Suppressor macrophage treated with lipopolysaccharide for 4 hours (primary cell): ENCODE measurements at regions not wholly inside any gene's neighbourhood (a gene's known extent, or its start where the extent isn't known, plus 50 kb on each side); places are given as distances from the start of the nearest gene placed in this dataset.

ENCODE experiments used
- DNase-seq: peaks from one replicate; pipeline ENCODE4 v3.0.0-alpha.2; 2020

GRCh38 chr15:25557926-25558325, 119.1 kb upstream of the UBE3A start:
- no peak for DNase-seq

DNA sequence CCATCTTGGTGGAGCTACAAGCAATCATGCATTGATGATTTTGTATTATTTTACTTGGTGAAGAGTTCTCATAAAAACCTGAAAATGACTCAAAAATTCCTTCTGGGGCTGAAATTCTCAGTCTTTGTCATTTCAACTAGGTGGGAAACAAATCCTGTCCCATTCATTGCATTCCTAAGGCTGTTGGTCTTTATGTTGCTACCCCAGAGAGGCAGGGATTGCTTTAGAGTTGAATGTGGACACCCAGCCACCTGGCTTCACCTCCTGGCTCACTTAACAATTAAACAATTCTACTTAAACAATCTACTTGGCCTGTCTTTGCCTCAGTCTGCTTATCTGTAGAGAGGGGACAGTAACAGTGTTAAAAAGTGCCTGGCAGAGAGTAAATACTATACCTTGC, 117.3 kb upstream of the UBE3A start:
- no peak for DNase-seq

- no peak for DNase-seq
Observed at GRCh38 chr15:25554640-25555039, 115.8 kb upstream of the UBE3A start.

DNA sequence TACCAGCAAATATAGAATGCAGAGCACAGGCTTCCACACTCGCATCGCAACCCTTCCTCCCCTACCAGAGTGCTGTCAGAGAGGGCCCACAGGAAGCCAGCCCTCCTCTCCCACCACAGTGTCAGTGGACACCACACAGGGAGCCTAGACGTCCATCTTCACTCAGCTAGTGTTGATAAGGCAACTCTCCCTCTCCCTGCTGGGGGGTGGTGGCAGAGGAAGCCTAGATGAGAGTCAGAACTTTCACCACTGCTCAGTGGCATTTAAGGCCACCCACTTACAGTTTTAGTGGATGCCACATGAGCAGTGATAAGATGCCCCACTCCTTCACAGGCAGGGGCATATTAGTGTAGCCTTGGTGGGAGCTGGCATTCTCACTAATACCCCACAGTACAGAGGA, 109.8 kb upstream of the UBE3A start:
- DNase-seq = no peak

DNA sequence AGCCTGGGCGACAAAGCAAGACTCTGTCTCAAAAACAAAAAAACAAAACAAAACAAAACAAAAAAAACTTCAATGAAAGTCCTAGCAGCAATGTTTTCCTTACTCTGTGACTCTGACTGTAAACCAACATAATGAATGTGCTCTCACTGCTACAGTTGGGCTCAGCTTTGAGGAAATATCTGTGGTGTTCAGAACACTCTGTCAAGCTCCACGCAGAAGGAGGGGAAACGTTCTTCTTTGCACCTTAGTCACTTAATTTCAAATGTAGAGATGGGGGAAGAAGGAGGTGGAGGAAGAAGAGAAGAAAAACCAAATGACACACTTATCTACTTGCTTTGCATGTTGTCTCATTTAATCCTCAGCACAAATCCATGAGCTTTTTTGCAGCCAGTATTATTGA, 107.1 kb upstream of the UBE3A start:
- no peak for DNase-seq

DNA sequence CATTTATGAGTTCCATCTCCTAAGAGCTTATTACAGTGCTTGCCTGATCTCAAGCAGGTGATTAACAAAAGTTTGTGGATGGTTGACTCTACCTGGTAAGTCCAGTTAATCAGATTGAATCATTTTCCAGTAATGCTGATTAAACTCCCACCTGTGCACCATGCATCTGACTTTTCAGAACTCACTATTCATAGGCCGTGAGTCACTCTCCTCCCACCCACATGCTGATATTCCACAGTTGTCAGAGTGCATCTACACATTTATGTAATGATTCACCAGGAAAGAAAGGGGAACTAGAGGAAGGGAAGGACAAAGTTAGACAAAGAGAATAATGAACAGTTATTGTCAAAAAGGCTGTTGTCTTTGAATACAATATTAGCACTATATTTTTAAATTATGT, 106.2 kb upstream of the UBE3A start:
- DNase-seq = peak; percentile 20

DNA sequence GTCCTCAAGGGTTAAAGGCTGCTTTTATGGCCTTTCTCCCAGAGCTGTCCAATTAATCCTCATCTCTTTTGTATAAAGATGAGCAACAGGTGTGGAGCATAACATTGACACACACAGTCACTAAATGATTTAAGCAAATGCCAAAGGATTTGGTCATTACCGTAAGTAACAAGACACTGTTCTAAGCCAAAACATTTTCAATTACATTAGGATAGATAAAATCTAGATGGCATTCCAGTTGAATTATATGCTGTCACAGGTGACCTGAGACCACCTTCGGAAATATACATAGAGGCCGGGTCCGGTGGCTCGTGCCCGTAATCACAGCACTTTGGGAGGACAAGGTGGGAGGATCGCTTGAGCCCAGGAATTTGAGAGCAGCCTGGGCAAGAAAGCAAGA, 105.3 kb upstream of the UBE3A start:
- no peak for DNase-seq

DNA sequence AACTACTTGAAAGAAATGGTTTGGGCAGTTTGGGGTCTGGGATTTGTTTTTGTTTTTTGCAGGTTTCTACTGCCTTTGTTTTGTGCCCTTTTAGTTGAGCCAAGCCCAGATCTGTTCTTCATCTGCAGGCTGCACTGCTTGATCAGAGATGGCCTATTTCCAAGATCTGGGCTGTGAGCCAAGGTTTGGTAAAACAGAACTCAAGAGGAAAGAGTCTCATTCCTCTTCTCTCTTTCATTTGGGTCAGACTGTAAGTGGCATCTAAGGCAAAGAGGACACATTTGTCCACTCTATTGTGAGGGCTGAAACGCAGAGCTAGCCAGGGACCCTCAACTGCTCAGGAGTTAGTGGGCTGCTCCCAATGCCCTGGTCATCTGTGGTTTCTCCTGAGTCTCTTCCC, 104.4 kb upstream of the UBE3A start:
- DNase-seq = no peak

DNA sequence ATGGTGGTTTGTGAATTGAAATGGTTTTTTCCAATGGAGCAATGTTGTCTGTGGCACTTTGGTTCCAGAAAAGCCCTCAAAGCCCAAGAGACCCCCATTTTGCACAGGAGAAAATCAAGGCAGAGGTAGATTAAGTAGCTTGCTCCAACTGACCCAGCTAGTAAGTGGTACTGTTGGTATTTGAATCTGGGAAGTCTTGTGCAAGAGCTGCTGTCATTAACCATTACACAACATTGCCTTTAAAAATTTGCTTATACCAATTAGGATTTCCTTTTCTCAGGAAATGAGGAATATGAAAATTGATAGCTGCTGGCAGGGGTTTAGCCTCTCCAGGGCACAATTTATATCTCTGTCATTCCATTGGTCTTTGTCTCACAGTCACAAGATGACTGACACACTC, 102.4 kb upstream of the UBE3A start:
- DNase-seq = no peak

DNA sequence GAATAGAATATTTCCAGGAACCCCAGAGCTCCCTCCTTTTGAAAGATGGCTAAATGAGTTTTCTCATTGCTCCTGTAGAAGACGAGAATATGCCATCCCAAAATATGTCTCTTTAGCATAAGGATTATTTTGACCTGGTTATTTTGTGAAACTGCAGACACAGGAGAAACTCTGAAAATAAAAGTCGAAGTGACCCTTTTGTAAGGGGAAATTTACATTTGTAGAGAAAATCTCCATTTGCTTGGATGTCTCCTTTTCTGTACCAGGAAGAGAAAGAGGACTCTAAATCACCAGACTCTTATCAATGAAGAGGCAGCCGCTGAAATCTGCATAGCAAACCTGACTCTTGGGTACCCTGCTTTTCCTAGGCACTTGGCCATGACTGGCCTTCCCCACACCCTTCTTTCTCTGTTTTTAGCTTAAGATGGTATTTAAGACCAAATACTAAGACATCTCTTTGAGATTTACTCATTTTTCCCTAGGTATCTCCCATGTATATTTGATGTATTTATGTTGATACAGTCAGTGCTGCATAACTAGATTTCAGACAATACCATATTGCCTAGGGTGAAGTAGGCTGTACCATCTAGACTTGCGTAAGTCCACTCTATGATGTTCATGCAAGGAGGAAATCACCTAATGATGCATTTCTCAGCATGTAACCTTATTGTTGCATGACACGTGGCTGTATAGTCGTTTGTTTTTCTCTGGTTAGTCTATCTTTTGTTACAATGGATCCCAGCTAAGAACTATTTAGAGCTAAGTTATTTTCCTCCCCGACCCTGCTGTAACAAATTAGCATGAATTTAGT, 98.2 kb upstream of the UBE3A start:
- DNase-seq = no peak

- no peak for DNase-seq
Observed at GRCh38 chr15:25535866-25536265, 97.0 kb upstream of the UBE3A start.

GRCh38 chr15:25534293-25534692, 95.5 kb upstream of the UBE3A start:
- DNase-seq = no peak

DNA sequence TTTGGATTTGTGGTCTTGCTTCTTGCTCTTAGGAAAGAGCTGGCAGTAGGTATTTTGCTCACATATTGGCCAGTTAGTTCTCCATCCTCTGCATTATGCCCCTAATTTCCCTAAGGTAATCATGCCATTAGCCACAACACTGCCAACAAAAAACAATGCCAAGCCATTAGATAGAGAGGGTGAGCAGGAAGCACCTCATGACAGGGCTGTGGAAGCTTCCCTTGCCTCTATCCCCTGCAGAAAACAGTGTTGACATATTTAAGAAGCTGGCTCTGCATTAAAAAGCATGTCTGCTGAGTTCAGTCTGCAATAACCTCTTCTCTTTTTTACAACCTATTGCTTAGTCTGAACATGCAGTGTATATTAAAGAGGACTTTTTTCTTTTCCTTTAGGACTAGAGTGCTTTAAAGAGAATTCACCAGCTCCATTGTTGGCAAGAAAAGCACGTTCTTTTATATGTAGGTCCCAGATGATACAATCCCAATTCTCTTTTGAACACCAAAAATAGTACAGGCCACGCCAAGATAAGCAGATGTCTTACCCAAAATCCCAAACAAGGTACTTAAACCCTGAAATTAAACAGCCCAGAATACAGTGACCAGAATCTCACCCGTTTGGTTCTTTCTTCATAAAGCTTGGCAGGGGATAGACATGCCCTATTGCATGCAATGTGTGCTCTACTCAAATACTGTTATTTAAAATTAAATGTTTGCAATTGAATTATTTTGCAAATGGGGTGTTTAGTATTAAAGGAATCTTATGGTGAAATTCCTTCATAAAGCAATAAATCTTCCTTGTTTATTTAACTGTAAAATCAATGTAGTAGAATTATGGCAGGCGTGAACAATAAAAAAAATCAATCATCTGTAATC, 93.7 kb upstream of the UBE3A start:
- DNase-seq = no peak

GRCh38 chr15:25529774-25530173, 91.0 kb upstream of the UBE3A start:
- DNase-seq = no peak

DNA sequence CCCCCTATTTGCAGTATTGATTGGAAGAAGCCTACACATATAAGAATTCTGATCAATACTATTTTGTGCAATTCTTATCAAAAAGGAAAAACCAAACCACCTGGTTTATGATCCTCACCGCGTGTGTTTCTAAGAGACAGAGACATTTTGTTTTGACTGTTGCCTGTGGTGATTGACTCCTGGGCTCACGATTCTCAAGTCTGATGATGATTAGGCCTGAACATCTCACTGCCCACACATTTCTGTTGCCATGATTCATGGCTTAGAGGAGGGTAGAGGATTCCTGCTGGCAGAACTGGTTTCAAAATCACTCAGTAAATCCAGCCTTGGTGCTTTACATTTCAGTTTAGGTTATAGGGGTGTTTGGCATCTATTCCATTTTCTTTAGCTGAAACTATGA, 88.3 kb upstream of the UBE3A start:
- DNase-seq = no peak

DNA sequence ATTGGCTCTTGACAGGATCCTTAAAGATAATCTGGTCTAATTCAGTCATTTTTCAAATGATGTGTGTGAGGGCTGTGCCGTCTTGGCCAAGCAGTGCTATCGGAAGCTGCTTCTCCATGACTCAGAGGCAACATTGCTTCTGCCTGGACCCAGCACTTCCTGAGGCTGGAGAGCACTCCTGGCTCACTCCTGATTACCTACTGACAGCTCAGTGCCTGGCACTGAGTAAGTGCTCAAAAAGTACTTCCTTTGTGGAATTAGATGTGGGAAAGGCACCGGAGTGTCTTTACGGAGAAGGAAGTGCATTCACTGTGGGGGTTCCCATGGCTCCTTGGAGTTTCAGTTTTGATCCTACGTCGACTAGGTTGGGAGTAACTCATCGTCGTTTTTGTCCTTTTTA, 86.9 kb upstream of the UBE3A start:
- DNase-seq = no peak

- no peak for DNase-seq
Observed at GRCh38 chr15:25515633-25516032, 76.8 kb upstream of the UBE3A start.

GRCh38 chr15:25514522-25514921, 75.7 kb upstream of the UBE3A start:
- no peak for DNase-seq

DNA sequence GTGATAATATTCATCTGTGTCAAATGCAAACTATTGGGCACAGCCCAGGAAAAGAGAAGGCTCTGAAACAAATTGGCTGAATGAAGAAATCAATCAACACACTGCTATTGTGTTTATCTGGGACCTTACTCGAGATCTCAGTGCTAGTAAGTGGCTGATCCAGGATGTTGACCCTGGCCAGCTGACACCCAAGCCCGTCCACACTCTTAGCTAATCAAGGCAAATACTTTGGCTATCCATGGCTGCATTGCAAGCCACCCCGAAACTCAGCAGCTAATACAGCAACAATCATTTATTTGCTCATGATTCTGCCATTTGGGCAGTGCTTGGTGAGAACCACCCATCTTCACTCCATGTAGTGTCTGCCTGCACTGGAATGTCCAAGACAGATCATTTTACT, 74.1 kb upstream of the UBE3A start:
- DNase-seq = no peak

DNA sequence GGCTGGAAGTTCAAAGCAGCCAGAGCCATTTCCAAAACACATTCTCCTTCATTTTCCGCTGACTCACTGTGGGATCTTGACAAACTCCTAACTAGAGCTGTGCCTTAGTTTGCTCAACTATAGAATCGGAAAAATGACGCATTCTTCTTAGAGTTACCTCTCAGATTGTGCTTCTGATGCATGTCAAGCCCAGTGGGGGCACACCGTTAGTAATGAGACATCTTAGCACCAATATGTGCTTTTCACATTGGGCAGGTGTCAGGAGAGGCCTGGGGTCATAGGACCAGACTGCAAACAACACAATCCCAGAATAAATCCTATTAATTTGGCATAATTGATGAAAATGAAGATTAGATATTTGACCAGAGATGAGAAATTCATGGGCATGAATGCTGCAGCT, 71.3 kb upstream of the UBE3A start:
- no peak for DNase-seq

DNA sequence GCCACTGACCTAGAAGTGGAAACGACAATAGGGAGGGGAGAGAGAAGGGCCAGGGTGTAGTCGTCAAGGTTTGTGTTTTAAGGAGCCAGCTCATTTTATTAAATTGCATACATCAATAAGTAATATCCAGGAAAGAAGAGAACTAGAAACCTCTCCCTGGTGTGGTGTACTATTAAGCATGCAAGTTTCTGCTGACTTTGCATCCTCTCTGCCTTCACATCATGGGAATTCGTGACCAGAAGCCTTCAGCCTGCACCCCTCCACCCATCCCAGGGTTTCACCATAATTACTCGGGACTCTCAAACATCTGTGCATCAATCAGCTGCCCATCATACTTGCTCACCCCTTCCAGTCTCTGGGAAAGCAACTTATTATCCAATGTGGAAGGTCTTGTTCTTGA, 70.9 kb upstream of the UBE3A start:
- no peak for DNase-seq

GRCh38 chr15:25508369-25509002, 69.7 kb upstream of the UBE3A start:
- peak; percentile 29 for DNase-seq

DNA sequence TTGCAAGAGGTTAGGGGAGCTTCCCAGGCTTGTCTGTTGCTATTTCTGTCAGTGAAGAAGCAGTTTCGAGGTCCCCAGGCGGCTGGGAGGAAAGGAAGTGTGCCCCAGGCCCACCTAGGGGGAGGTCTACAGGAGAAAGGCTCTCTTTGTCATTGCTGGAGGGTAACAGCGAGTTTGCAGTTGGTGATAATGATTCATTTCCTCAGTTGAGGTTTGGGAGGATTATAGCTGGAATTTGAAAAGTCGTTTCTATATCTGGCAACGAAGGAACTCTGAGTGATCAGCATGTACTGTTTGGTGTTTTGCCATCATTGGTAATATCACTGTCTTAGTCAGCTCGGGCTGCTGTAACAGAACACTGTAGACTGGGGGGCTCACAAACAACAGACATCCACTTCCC, 65.5 kb upstream of the UBE3A start:
- DNase-seq = no peak
